Activated naive CD4-positive, alpha-beta T cell treated with anti-CD3 and anti-CD28 coated beads, Interleukin-2, amount 50 U/mL, for 24 hours (primary cell): ENCODE measurements at regions not wholly inside any gene's neighbourhood (a gene's known extent, or its start where the extent isn't known, plus 50 kb on each side); places are given as distances from the start of the nearest gene placed in this dataset.
A peak's percentile ranks its signal among the peaks of the same experiment; 100 is the strongest.
"Not testable (repeated sequence)": the region's sequence is repeated elsewhere in the genome, so short reads cannot be mapped to it uniquely, and the experiment has no call there.

Source experiments
- H3K27ac Mint-ChIP-seq: one replicate; pipeline ENCODE4 v1.8.0; 2021; ENCODE audit warnings: mild to moderate bottlenecking, mixed read lengths
- H3K27me3 Mint-ChIP-seq: one replicate; pipeline ENCODE4 v1.8.0; 2021; ENCODE audit warnings: mixed read lengths
- H3K36me3 Mint-ChIP-seq: one replicate; pipeline ENCODE4 v1.8.0; 2021; ENCODE audit warnings: mixed read lengths
- H3K4me1 Mint-ChIP-seq: one replicate; pipeline ENCODE4 v1.8.0; 2021; ENCODE audit warnings: mixed read lengths
- H3K4me3 Mint-ChIP-seq: one replicate; pipeline ENCODE4 v1.8.0; 2021; ENCODE audit warnings: mild to moderate bottlenecking, mixed read lengths
- H3K9me3 Mint-ChIP-seq: one replicate; pipeline ENCODE4 v1.8.0; 2021; ENCODE audit warnings: mixed read lengths

DNA sequence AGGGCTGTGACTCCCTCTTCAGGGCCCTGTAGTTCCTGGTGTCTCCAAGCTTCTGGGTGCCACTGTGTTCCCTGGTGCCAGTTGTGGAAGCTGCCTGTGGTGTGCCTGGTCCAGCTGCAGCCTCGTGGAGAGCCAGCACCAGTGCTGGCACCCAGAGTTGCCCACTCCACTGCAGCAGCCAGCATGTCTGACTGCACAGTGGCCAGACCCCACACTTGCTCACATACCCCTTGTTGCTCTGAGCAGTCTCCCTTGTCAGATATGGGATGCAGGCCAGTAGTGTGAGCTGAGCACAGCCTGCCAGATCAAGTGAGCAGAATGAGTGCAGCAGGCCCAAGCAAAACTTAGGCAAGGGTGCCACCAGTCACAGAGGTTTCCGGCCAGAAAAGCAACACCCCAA, 108.6 kb downstream of the ZMAT1 start:
- Mint-ChIP-seq H3K36me3 (no peaks in the 10 kb centered on the region), H3K27me3 (peaks cover 2% of the 10 kb centered on the region), H3K4me1 (no peaks in the 10 kb centered on the region), H3K4me3 (no peak overlapping the region), H3K9me3 (no peaks in the 10 kb centered on the region), H3K27ac (no peak overlapping the region)

DNA sequence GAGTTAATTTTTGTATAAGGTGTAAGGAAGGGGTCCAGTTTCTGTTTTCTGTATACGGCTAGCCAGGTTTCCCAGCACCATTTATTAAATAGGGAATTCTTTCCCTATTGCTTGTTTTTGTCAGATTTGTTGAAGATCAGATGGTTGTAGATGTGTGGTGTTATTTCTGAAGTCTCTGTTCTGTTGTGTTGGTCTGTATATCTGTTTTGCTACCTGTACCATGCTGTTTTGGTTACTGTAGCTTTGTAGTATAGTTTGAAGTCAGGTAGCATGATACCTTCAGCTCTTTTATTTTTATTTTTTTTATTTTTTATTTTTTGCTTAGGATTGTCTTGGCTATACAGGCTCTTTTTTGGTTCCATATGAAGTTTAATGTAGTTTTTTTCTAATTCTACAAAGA, 114.1 kb downstream of the ZMAT1 start:
- not testable (repeated sequence) for H3K27ac Mint-ChIP-seq, H3K36me3 Mint-ChIP-seq, H3K27me3 Mint-ChIP-seq, H3K4me1 Mint-ChIP-seq, H3K9me3 Mint-ChIP-seq, H3K4me3 Mint-ChIP-seq

- Mint-ChIP-seq H3K9me3 (no peaks in the 10 kb centered on the region), H3K27me3 (no peaks in the 10 kb centered on the region), H3K27ac (no peak overlapping the region), H3K36me3 (no peaks in the 10 kb centered on the region), H3K4me1 (no peaks in the 10 kb centered on the region), H3K4me3 (no peak overlapping the region)
Measured at GRCh38 chrX:101813200-101813599, 118.6 kb downstream of the ZMAT1 start.

DNA sequence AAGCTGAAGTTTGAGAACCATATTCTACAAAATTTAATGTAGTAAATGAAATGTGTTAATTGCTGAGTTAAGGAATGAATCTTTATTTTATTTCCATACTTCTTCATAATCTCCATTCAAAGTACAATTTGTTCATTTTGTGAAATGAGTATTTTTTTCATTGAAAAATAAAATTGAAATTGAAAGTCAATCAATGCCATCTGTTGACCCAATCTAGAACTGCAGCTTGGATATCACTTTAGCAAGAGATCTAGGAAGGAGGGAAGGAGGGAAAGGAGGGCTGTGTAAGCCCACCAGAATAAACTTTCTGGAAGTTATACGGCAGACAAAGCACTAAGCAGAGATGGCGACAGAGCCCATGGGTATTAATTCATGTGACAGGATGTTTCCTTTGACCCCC, 128.4 kb downstream of the ZMAT1 start:
- Mint-ChIP-seq H3K4me3 (no peak overlapping the region), H3K27ac (no peak overlapping the region), H3K27me3 (no peaks in the 10 kb centered on the region), H3K36me3 (no peaks in the 10 kb centered on the region), H3K4me1 (peaks cover 15% of the 10 kb centered on the region), H3K9me3 (no peaks in the 10 kb centered on the region)

- peak overlapping the region; percentile 75 for H3K4me3 Mint-ChIP-seq
- H3K27ac Mint-ChIP-seq = no peak overlapping the region
- no peaks in the 10 kb centered on the region for H3K36me3 Mint-ChIP-seq
- no peaks in the 10 kb centered on the region for H3K9me3 Mint-ChIP-seq
- peaks cover 15% of the 10 kb centered on the region for H3K4me1 Mint-ChIP-seq
- H3K27me3 Mint-ChIP-seq = no peaks in the 10 kb centered on the region
Measured at GRCh38 chrX:101799387-101799786, 132.4 kb downstream of the ZMAT1 start.

DNA sequence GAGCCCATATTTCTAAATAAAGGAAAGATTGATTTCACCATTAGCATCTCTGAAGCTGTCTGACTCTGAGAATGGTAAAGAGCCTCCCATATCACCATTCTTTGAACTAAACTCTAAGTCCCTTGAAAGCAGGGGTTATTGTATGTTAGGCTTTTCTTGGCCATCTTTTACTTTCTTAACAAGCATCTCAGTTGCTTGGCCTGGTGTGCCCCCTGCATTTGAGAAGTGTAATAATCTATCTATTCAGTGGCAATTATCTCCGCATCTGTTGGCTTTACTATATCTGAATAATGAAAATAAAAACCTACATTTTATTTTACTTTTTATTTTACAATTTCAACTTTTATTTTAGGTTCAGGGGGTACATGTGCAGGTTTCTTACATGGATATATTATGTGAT, 128.3 kb upstream of the ARMCX2 start:
- Mint-ChIP-seq H3K27me3 (peaks cover 5% of the 10 kb centered on the region), H3K4me1 (no peaks in the 10 kb centered on the region), H3K9me3 (no peaks in the 10 kb centered on the region), H3K36me3 (no peaks in the 10 kb centered on the region), H3K4me3 (no peak overlapping the region), H3K27ac (no peak overlapping the region)

DNA sequence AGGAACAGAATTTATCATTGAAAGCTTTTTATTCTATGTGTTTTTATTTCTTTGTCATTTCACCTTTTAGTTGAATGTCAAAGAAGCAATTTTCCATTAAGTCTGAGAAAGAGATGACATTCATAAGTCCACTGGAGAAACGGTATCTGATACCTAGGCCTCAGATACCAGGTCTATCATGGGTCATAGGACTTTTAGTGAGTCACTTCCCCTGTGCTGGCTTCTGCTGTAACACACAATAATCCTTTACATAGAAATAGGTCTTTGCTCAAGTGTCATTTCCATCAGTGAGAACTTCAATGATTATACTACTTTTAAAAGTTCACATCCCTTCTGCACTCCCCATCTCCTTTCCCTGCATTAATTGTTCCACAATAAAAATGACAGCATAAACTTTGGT, 125.5 kb upstream of the ARMCX2 start:
- no peak overlapping the region for H3K27ac Mint-ChIP-seq
- no peaks in the 10 kb centered on the region for H3K36me3 Mint-ChIP-seq
- no peaks in the 10 kb centered on the region for H3K4me1 Mint-ChIP-seq
- H3K9me3 Mint-ChIP-seq = no peaks in the 10 kb centered on the region
- H3K27me3 Mint-ChIP-seq = no peaks in the 10 kb centered on the region
- H3K4me3 Mint-ChIP-seq = no peak overlapping the region

DNA sequence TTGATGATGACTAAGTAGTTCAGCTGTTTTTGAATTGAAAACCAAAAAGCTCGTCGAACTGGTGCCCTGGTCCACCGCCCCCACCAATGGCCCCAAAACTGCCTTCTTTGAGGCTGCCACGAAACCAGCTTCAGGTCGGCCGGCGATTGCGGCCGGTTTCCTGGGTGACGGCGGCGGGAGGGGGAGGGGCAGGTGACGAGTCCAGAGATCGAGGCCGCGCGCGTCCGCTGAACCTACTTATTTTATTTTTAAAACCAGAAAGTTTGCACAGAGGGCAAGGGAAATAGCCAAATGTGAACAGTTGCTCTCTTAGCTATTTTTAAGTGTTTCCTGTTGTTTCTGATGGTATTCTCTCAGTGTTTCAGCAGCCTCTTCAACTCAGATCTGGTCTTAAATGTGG, 120.8 kb upstream of the ARMCX2 start:
- not testable (repeated sequence) for H3K27me3 Mint-ChIP-seq, H3K4me1 Mint-ChIP-seq, H3K9me3 Mint-ChIP-seq, H3K27ac Mint-ChIP-seq, H3K4me3 Mint-ChIP-seq, H3K36me3 Mint-ChIP-seq

- Mint-ChIP-seq H3K27ac (no peak overlapping the region), H3K9me3 (no peaks in the 10 kb centered on the region), H3K27me3 (peaks cover 4% of the 10 kb centered on the region), H3K36me3 (no peaks in the 10 kb centered on the region), H3K4me1 (no peaks in the 10 kb centered on the region), H3K4me3 (no peak overlapping the region)
Measured at GRCh38 chrX:101774340-101774739, 114.7 kb upstream of the ARMCX2 start.

- peak overlapping the region; percentile 70 for H3K27ac Mint-ChIP-seq
- no peaks in the 10 kb centered on the region for H3K4me1 Mint-ChIP-seq
- H3K27me3 Mint-ChIP-seq = no peaks in the 10 kb centered on the region
- H3K36me3 Mint-ChIP-seq = no peaks in the 10 kb centered on the region
- H3K9me3 Mint-ChIP-seq = no peaks in the 10 kb centered on the region
- no peak overlapping the region for H3K4me3 Mint-ChIP-seq
Measured at GRCh38 chrX:101764538-101764937, 104.9 kb upstream of the ARMCX2 start.

DNA sequence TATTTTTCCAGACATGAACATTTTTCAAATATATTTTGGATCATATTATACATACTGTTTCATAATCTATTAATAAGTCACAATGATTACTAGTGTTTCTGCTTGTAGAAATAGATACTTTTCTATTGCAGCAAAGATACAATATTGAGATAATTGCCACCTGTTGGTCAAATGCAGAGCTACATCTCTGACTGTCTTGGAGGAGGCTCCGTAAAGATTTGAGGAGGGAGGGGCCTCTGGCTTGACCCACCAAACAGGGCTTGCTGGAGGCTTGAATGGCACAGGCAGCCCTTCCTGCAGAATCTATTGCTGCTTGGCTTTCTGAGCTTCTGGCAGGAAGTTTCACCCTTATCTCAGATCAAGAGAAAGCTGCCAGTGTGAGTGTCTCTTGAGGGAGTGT, 99.3 kb upstream of the ARMCX2 start:
- Mint-ChIP-seq H3K4me3 (no peak overlapping the region), H3K27me3 (peaks cover 1% of the 10 kb centered on the region), H3K9me3 (no peaks in the 10 kb centered on the region), H3K4me1 (no peaks in the 10 kb centered on the region), H3K27ac (no peak overlapping the region), H3K36me3 (no peaks in the 10 kb centered on the region)

DNA sequence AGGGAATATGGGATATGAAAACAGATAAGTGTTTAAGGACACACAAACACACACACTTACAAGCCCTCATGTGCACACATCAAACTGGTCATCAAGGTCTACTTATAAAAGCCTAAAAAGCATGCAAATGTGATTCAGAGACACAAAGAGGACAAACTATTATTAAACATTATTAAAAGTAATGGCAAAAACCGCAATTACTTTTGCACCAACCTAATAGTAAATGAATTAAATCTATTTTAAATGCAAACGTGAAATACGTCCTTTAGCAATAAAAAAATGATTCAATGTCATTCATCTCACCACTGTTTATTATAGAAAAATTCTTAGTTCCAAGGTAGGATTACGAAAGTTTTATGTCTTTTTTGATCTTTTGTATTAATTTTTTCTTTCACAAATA, 91.1 kb upstream of the ARMCX2 start:
- Mint-ChIP-seq H3K9me3 (no peaks in the 10 kb centered on the region), H3K4me1 (no peaks in the 10 kb centered on the region), H3K4me3 (no peak overlapping the region), H3K27ac (no peak overlapping the region), H3K36me3 (no peaks in the 10 kb centered on the region), H3K27me3 (peaks cover 7% of the 10 kb centered on the region)

- no peak overlapping the region for H3K4me3 Mint-ChIP-seq
- H3K9me3 Mint-ChIP-seq = no peaks in the 10 kb centered on the region
- no peak overlapping the region for H3K27ac Mint-ChIP-seq
- peaks cover 10% of the 10 kb centered on the region for H3K27me3 Mint-ChIP-seq
- no peaks in the 10 kb centered on the region for H3K4me1 Mint-ChIP-seq
- no peaks in the 10 kb centered on the region for H3K36me3 Mint-ChIP-seq
Measured at GRCh38 chrX:101749436-101749835, 89.8 kb upstream of the ARMCX2 start.

DNA sequence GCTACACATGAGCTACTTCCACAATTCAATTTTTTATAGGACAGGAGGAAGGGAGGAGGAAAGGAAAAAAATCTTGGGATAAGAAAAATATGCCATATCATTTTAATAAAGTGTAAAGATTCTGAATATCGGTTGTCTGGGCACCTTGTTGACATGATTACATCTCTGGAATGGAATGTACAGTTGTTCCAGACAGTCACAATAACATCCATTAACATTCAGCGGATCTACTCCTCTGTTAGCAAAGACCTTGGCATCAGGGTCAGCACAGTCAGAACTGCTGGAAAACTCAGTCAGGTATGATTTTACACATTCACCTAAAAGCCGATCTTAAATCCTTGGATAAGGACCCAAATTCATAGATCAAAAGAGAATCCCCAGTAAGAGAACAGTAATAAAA, 85.4 kb upstream of the ARMCX2 start:
- no peaks in the 10 kb centered on the region for H3K36me3 Mint-ChIP-seq
- H3K4me3 Mint-ChIP-seq = no peak overlapping the region
- peaks cover 3% of the 10 kb centered on the region for H3K27me3 Mint-ChIP-seq
- no peaks in the 10 kb centered on the region for H3K4me1 Mint-ChIP-seq
- no peaks in the 10 kb centered on the region for H3K9me3 Mint-ChIP-seq
- no peak overlapping the region for H3K27ac Mint-ChIP-seq

- H3K9me3 Mint-ChIP-seq = no peaks in the 10 kb centered on the region
- H3K27ac Mint-ChIP-seq = no peak overlapping the region
- H3K27me3 Mint-ChIP-seq = peaks cover 3% of the 10 kb centered on the region
- H3K4me1 Mint-ChIP-seq = no peaks in the 10 kb centered on the region
- H3K36me3 Mint-ChIP-seq = no peaks in the 10 kb centered on the region
- H3K4me3 Mint-ChIP-seq = no peak overlapping the region
Measured at GRCh38 chrX:101744085-101744484, 84.4 kb upstream of the ARMCX2 start.

- no peaks in the 10 kb centered on the region for H3K9me3 Mint-ChIP-seq
- H3K4me1 Mint-ChIP-seq = no peaks in the 10 kb centered on the region
- no peak overlapping the region for H3K4me3 Mint-ChIP-seq
- no peak overlapping the region for H3K27ac Mint-ChIP-seq
- H3K36me3 Mint-ChIP-seq = no peaks in the 10 kb centered on the region
- H3K27me3 Mint-ChIP-seq = peaks cover 1% of the 10 kb centered on the region
Measured at GRCh38 chrX:101740642-101741041, 81.0 kb upstream of the ARMCX2 start.

DNA sequence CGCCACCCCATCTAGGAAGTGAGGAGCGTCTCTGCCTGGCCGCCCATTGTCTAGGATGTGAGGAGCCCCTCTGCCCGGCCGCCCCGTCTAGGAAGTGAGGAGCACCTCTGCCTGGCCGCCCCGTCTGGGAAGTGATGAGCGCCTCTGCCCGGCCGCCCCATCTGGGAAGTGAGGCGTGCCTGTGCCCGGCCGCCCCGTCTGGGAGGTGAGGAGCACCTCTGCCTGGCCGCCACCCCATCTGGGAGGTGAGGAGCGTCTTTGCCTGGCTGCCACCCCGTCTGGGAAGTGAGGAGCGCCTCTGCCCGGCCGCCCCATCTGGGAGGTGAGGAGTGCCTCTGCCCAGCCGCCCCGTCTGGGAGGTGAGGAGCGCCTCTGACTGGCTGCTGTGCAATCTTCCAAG, 79.2 kb upstream of the ARMCX2 start:
- not testable (repeated sequence) for H3K36me3 Mint-ChIP-seq, H3K27me3 Mint-ChIP-seq, H3K4me1 Mint-ChIP-seq, H3K9me3 Mint-ChIP-seq, H3K4me3 Mint-ChIP-seq, H3K27ac Mint-ChIP-seq

GRCh38 chrX:101738411-101738810, 78.8 kb upstream of the ARMCX2 start:
- not testable (repeated sequence) for H3K9me3 Mint-ChIP-seq, H3K36me3 Mint-ChIP-seq, H3K27ac Mint-ChIP-seq, H3K27me3 Mint-ChIP-seq, H3K4me3 Mint-ChIP-seq, H3K4me1 Mint-ChIP-seq
